HFFc6 (cell line): ENCODE measurements at regions not wholly inside any gene's neighbourhood (a gene's known extent, or its start where the extent isn't known, plus 50 kb on each side); places are given as distances from the start of the nearest gene placed in this dataset.

Source experiments
- DNase-seq: peaks from one replicate; pipeline ENCODE4 v3.0.0-alpha.2; 2018
- H3K27ac Mint-ChIP-seq: 2 replicates; pipeline ENCODE4 v1.8.0; 2020; ENCODE audit warnings: mild to moderate bottlenecking, mixed read lengths
- H3K27me3 Mint-ChIP-seq: 2 replicates; pipeline ENCODE4 v1.8.0; 2021; ENCODE audit warnings: mild to moderate bottlenecking, moderate library complexity, mixed read lengths; ENCODE audit not compliant: insufficient read depth
- H3K36me3 Mint-ChIP-seq: 2 replicates; pipeline ENCODE4 v1.8.0; 2021; ENCODE audit warnings: low read depth, mixed read lengths
- H3K4me1 Mint-ChIP-seq: 2 replicates; pipeline ENCODE4 v1.8.0; 2020; ENCODE audit warnings: low read depth, mixed read lengths
- H3K4me3 Mint-ChIP-seq: 2 replicates; pipeline ENCODE4 v1.8.0; 2020; ENCODE audit warnings: mild to moderate bottlenecking, moderate library complexity, mixed read lengths
- H3K9me3 Mint-ChIP-seq: 2 replicates; pipeline ENCODE4 v1.8.0; 2020; ENCODE audit warnings: mild to moderate bottlenecking, mixed read lengths
- TF ChIP-seq, protein P1 (sequence below): fragments of 200-600 bp; sonication (generic); IDR thresholded peaks from 2 replicates; pipeline ENCODE4 v1.5.0; 2021; ENCODE audit warnings: antibody characterized with exemption, mild to moderate bottlenecking

DNA sequence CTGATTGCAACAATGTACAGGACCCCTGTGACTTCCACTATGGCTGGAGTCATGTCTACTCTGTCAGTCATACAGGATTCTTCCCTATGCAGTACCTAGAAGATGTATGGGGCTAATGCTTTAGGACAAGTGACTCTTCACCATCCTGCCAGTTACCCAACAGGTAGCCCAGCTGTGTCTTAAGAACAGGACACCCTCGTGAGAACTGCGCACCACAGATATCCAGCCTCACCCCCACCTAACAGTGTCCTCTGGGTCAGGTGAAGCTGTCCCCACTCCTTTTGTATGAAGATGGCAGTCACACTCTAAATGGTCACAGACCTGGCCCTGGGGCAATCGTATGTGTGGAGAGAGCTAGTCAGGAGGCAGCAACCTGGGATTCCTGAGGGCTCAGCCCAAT is 191.6 kb downstream of the C6orf118 start:
- TF ChIP-seq, protein P1, sequence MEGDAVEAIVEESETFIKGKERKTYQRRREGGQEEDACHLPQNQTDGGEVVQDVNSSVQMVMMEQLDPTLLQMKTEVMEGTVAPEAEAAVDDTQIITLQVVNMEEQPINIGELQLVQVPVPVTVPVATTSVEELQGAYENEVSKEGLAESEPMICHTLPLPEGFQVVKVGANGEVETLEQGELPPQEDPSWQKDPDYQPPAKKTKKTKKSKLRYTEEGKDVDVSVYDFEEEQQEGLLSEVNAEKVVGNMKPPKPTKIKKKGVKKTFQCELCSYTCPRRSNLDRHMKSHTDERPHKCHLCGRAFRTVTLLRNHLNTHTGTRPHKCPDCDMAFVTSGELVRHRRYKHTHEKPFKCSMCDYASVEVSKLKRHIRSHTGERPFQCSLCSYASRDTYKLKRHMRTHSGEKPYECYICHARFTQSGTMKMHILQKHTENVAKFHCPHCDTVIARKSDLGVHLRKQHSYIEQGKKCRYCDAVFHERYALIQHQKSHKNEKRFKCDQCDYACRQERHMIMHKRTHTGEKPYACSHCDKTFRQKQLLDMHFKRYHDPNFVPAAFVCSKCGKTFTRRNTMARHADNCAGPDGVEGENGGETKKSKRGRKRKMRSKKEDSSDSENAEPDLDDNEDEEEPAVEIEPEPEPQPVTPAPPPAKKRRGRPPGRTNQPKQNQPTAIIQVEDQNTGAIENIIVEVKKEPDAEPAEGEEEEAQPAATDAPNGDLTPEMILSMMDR: no peak
- H3K27ac Mint-ChIP-seq: no peak overlapping the region
- no peaks in the 10 kb centered on the region for H3K36me3 Mint-ChIP-seq
- H3K9me3 Mint-ChIP-seq: peaks cover 64% of the 10 kb centered on the region
- no peaks in the 10 kb centered on the region for H3K27me3 Mint-ChIP-seq
- H3K4me3 Mint-ChIP-seq: no peak overlapping the region
- no peak for DNase-seq
- no peaks in the 10 kb centered on the region for H3K4me1 Mint-ChIP-seq

DNA sequence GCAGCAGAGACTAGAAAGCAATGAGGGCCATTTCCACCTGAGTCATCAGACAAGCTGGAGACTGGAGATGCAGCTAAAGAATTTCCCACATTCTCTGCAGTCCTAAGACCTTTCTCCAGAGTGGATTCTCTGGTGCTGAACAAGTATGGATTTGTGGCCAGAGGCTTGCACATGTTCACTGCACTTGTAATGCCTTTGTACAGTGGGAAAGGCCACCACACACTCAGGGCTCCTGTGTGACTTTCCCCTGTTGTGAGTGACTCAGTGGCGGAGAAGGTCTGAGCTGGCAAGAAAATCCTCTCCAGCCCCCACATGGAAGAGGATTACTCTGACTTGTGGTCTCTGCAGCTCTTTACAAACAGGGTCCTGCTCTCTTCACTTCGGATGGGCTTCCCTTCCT is 192.3 kb downstream of the C6orf118 start:
- Mint-ChIP-seq H3K9me3 (peaks cover 66% of the 10 kb centered on the region), H3K27ac (no peak overlapping the region), H3K4me1 (no peaks in the 10 kb centered on the region), H3K27me3 (no peaks in the 10 kb centered on the region), H3K36me3 (no peaks in the 10 kb centered on the region), H3K4me3 (no peak overlapping the region)
- TF ChIP-seq, protein P1: no peak
- no peak for DNase-seq

DNA sequence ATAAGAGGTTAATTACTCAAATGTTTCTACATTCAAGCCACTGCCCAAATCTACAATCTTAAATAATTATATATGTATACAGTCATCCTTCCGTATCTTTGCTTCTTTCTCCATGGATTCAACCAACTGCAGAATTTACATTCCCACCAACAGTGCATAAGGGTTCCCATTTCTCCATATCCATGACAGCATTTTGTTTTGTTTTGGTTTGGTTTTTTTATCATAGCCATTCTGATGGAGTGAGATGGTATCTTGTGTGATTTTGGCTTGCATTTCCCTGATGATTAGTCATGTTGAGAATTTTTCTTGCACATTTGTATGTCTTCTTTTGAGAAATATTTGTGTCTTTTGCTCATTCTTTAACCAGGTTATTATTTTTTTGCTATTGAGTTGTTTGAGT is 198.5 kb downstream of the C6orf118 start:
- Mint-ChIP-seq H3K9me3 (peaks cover 59% of the 10 kb centered on the region), H3K27me3 (no peaks in the 10 kb centered on the region), H3K36me3 (no peaks in the 10 kb centered on the region), H3K27ac (no peak overlapping the region), H3K4me3 (no peak overlapping the region), H3K4me1 (no peaks in the 10 kb centered on the region)
- TF ChIP-seq, protein P1: no peak
- no peak for DNase-seq

DNA sequence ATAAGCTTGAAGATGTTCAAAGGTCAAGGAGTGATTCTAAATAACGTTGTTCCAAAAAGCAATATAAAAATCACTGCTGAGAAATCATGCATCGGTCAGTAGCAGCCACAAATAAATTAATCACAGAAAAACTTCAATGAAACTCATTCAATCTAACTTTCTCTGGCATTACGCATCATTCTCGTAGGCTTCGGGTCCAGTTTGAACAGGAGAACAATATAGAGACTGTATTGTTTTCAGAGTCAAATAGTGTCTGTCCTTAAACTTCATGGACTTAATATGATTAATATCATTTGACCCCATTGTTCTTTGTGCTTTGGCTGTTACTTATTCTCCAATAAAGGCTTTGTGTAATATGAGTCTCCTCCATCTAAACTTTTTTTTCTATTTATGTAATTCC is 200.4 kb downstream of the C6orf118 start:
- TF ChIP-seq, protein P1: no peak
- Mint-ChIP-seq H3K4me1 (no peaks in the 10 kb centered on the region), H3K4me3 (no peak overlapping the region), H3K27ac (no peak overlapping the region), H3K9me3 (peaks cover 48% of the 10 kb centered on the region), H3K27me3 (no peaks in the 10 kb centered on the region), H3K36me3 (no peaks in the 10 kb centered on the region)
- DNase-seq: no peak

DNA sequence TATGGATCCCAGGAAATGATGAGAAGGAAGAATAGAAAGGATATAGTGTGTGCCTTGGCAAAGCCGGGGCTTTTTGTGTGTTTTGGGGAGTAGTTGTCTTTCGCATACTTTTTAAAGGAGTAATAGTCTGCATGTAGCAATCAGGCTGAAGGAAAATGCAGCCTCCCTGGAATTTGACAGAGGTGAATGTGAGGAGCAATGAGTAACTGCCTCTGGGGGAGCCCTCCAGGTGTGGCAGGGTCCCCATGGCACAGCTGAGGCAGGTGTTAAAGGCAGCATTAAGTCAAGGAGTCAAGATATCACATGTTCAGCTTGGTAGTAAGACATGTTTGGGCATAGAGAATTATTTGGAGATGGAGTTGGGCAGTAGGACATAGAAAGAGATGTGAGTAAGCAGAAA is 203.1 kb downstream of the C6orf118 start:
- Mint-ChIP-seq H3K4me1 (no peaks in the 10 kb centered on the region), H3K36me3 (no peaks in the 10 kb centered on the region), H3K9me3 (peaks cover 21% of the 10 kb centered on the region), H3K27me3 (no peaks in the 10 kb centered on the region), H3K4me3 (no peak overlapping the region), H3K27ac (no peak overlapping the region)
- TF ChIP-seq, protein P1: no peak
- DNase-seq: no peak

DNA sequence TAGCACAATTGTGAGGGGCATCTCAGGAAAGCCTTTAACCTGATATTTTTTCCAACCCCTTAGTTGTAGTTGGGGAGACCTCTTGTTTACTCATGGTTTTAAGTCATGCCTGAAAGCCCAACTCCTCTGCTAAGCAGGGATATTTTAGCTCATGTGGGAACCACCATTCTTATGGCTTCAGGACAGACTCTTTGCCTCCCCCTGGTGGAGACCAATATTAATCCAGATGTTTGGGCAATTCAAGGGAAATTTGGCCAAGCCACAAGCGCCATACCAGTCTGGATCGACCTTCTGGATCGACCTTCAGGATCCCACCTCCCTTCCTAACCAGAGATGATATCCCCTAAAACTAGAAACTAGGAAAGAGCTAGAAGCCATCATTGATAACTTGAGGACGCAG is 211.2 kb downstream of the C6orf118 start:
- Mint-ChIP-seq H3K4me3 (no peak overlapping the region), H3K9me3 (peaks cover 40% of the 10 kb centered on the region), H3K36me3 (no peaks in the 10 kb centered on the region), H3K4me1 (no peaks in the 10 kb centered on the region), H3K27ac (no peak overlapping the region), H3K27me3 (no peaks in the 10 kb centered on the region)
- no peak for DNase-seq
- TF ChIP-seq, protein P1: no peak; the same call in 1 of the 2 replicates
